ENCODE measurements at regions not wholly inside any gene's neighbourhood (a gene's known extent, or its start where the extent isn't known, plus 50 kb on each side); places are given as distances from the start of the nearest gene placed in this dataset.
A peak's percentile ranks its signal among the peaks of the same experiment; 100 is the strongest.
"Not testable (repeated sequence)": the region's sequence is repeated elsewhere in the genome, so short reads cannot be mapped to it uniquely, and the experiment has no call there.

GRCh38 chr16:29156511-29156910 lies 171.7 kb downstream of the LAT start:
- no peaks in the 10 kb centered on the region for H3K27me3 ChIP-seq (ENCODE audit: control insufficient read depth, insufficient read depth, low read length)
- 79% methylated on average over 10 of the region's 11 CpGs for WGBS (ENCODE audit: insufficient coverage)
- intact Hi-C loops (cut with micrococcal nuclease), result no loop called here
- peaks cover 7% of the 10 kb centered on the region for H3K36me3 Mint-ChIP-seq
- peaks cover 50% of the 10 kb centered on the region for H3K4me1 ChIP-seq (ENCODE audit: control insufficient read depth, insufficient read depth, low read length)
- DNase-seq (no peak), ATAC-seq (no peak)
- no peak overlapping the region for H3K4me3 ChIP-seq (ENCODE audit: low read length)
- H3K4me1 Mint-ChIP-seq, result peaks cover 41 to 63% of the 10 kb centered on the region in 2 donors
- no peaks in the 10 kb centered on the region for H3K27me3 Mint-ChIP-seq (ENCODE audit: low read depth in 2 of 2)
- H3K4me3 Mint-ChIP-seq, result no peak overlapping the region
- no peaks in the 10 kb centered on the region for H3K9me3 Mint-ChIP-seq
- H3K27ac ChIP-seq (ENCODE audit: low read length), result peak overlapping the region; percentile 27
- peak overlapping the region; percentile 67 to 94 for H3K27ac Mint-ChIP-seq
- H3K9me3 ChIP-seq (ENCODE audit: control insufficient read depth, insufficient read depth, low read length), result no peaks in the 10 kb centered on the region
- TF ChIP-seq CTCF (IDR thresholded peaks at IDR 0.05), result no peak
- peaks cover 8% of the 10 kb centered on the region for H3K36me3 ChIP-seq (ENCODE audit: control insufficient read depth, insufficient read depth, low read length)

- Mint-ChIP-seq H3K4me1 (peaks cover 41 to 61% of the 10 kb centered on the region in 2 donors), H3K27ac (peak overlapping the region; percentile 83 to 94)
- peaks cover 57% of the 10 kb centered on the region for H3K4me1 ChIP-seq (ENCODE audit: control insufficient read depth, insufficient read depth, low read length)
- H3K36me3 ChIP-seq (ENCODE audit: control insufficient read depth, insufficient read depth, low read length); DNase-seq; H3K9me3 ChIP-seq (ENCODE audit: control insufficient read depth, insufficient read depth, low read length); H3K9me3 Mint-ChIP-seq; H3K4me3 Mint-ChIP-seq; H3K27ac ChIP-seq (ENCODE audit: low read length); H3K27me3 Mint-ChIP-seq (ENCODE audit: low read depth in 2 of 2); ATAC-seq; H3K4me3 ChIP-seq (ENCODE audit: low read length); intact Hi-C loops (cut with micrococcal nuclease); H3K36me3 Mint-ChIP-seq; H3K27me3 ChIP-seq (ENCODE audit: control insufficient read depth, insufficient read depth, low read length): not testable (repeated sequence)
- WGBS (ENCODE audit: insufficient coverage), result 95% methylated on average over 17 of the region's 17 CpGs
Observed at GRCh38 chr16:29155866-29156200, 171.0 kb downstream of the LAT start.

DNA sequence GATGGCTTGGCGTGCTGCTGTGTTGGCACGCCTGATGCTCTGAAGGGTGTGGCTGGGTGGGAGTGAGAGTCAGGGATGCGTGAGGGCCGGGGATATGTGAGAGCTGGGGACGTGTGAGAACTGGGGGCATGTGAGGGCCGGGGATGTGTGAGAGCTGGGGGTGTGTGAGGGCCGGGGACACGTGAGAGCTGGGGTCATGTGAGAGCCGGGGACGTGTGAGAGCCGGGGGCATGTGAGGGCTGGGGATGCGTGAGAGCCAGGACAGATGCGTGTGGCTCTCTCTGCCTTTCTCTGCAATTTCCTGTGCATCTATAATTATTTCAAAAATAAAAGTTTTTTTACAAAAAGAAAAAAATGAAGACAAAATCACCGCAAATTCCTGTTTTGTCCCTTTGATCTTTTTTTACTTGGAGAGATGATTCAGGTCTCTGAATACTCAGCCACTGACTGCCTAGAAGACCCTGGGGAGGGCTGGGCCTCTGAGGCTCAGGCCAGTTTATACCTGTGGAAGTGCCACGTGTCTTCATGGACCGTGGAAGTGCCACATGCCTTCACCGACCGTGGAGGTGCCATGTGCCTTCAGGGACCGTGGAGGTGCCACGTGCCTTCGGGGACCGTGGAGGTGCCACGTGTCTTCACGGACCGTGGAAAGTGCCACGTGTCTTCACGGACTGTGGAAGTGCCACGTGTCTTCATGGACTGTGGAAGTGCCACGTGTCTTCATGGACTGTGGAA lies 170.4 kb downstream of the LAT start:
- ATAC-seq (peak; percentile 79 to 90 (median 86)), DNase-seq (peak; percentile 39 to 70)
- Mint-ChIP-seq H3K4me3 (peak overlapping the region; percentile 73), H3K4me1 (peaks cover 40 to 62% of the 10 kb centered on the region in 2 donors), H3K27ac (peak overlapping the region; percentile 83 to 94)
- intact Hi-C loops (cut with micrococcal nuclease); H3K9me3 Mint-ChIP-seq; H3K36me3 ChIP-seq (ENCODE audit: control insufficient read depth, insufficient read depth, low read length); H3K9me3 ChIP-seq (ENCODE audit: control insufficient read depth, insufficient read depth, low read length); H3K27me3 Mint-ChIP-seq (ENCODE audit: low read depth in 2 of 2); H3K4me3 ChIP-seq (ENCODE audit: low read length); H3K36me3 Mint-ChIP-seq; H3K27me3 ChIP-seq (ENCODE audit: control insufficient read depth, insufficient read depth, low read length); H3K27ac ChIP-seq (ENCODE audit: low read length): not testable (repeated sequence)
- peaks cover 58% of the 10 kb centered on the region for H3K4me1 ChIP-seq (ENCODE audit: control insufficient read depth, insufficient read depth, low read length)
- 75% methylated on average over 26 of the region's 29 CpGs for WGBS (ENCODE audit: insufficient coverage)

GRCh38 chr16:29154676-29155121 lies 169.8 kb downstream of the LAT start:
- no peaks in the 10 kb centered on the region for H3K27me3 ChIP-seq (ENCODE audit: control insufficient read depth, insufficient read depth, low read length)
- Mint-ChIP-seq H3K4me1 (peaks cover 41 to 63% of the 10 kb centered on the region in 2 donors), H3K27ac (peak overlapping the region; percentile 83 to 94), H3K4me3 (peak overlapping the region; percentile 73), H3K9me3 (no peaks in the 10 kb centered on the region), H3K36me3 (no peaks in the 10 kb centered on the region), H3K27me3 (ENCODE audit: low read depth in 2 of 2) (no peaks in the 10 kb centered on the region)
- DNase-seq, result no peak
- TF ChIP-seq CTCF (IDR thresholded peaks at IDR 0.05), result no peak
- WGBS (ENCODE audit: insufficient coverage), result 81% methylated on average over 16 of the region's 20 CpGs
- peaks cover 8% of the 10 kb centered on the region for H3K36me3 ChIP-seq (ENCODE audit: control insufficient read depth, insufficient read depth, low read length)
- intact Hi-C loops (cut with micrococcal nuclease), result no loop called here
- peaks cover 64% of the 10 kb centered on the region for H3K4me1 ChIP-seq (ENCODE audit: control insufficient read depth, insufficient read depth, low read length)
- no peak overlapping the region for H3K27ac ChIP-seq (ENCODE audit: low read length)
- ATAC-seq, result no peak
- no peak overlapping the region for H3K4me3 ChIP-seq (ENCODE audit: low read length)
- H3K9me3 ChIP-seq (ENCODE audit: control insufficient read depth, insufficient read depth, low read length), result no peaks in the 10 kb centered on the region
